ENCODE measurements at regions not wholly inside any gene's neighbourhood (a gene's known extent, or its start where the extent isn't known, plus 50 kb on each side); places are given as distances from the start of the nearest gene placed in this dataset.

DNA sequence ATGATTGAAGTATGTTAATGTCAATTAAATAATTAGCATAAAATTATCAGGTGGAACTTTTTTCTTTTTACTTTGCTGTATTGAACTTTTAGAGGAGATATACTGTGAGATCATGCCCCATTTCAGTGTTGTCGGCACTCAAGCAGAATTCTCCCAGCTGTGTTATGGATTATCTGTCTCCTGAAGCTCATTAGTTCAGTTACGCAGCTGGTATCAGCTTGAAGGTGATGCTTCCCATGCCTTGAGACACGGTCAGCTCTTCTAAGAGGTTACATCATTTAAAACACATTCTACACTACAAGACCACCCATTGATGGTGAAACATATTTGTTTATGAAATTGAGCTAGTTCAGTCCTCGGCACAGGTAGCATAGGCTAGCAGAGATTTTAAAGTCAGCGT lies 68.9 kb upstream of the PHACTR2 start:
- TF ChIP-seq, protein P1, sequence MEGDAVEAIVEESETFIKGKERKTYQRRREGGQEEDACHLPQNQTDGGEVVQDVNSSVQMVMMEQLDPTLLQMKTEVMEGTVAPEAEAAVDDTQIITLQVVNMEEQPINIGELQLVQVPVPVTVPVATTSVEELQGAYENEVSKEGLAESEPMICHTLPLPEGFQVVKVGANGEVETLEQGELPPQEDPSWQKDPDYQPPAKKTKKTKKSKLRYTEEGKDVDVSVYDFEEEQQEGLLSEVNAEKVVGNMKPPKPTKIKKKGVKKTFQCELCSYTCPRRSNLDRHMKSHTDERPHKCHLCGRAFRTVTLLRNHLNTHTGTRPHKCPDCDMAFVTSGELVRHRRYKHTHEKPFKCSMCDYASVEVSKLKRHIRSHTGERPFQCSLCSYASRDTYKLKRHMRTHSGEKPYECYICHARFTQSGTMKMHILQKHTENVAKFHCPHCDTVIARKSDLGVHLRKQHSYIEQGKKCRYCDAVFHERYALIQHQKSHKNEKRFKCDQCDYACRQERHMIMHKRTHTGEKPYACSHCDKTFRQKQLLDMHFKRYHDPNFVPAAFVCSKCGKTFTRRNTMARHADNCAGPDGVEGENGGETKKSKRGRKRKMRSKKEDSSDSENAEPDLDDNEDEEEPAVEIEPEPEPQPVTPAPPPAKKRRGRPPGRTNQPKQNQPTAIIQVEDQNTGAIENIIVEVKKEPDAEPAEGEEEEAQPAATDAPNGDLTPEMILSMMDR (conservative IDR thresholded peaks at IDR 0.05), result no peak

GRCh38 chr6:143607974-143608373 lies 69.8 kb upstream of the PHACTR2 start:
- Mint-ChIP-seq H3K4me1 (peaks cover 40% of the 10 kb centered on the region), H3K36me3 (ENCODE audit: low read depth) (no peaks in the 10 kb centered on the region), H3K4me3 (no peak overlapping the region), H3K27me3 (ENCODE audit: insufficient read depth) (no peaks in the 10 kb centered on the region), H3K9me3 (no peaks in the 10 kb centered on the region), H3K27ac (no peak overlapping the region)
- Histone ChIP-seq H3K9me3 (ENCODE audit: control insufficient read depth, low read length) (no peaks in the 10 kb centered on the region), H3K27ac (ENCODE audit: low read depth, low read length) (no peak overlapping the region), H3K9ac (ENCODE audit: extremely low read depth, low read length, poor library complexity, severe bottlenecking) (no peak overlapping the region), H3K27me3 (ENCODE audit: control insufficient read depth, insufficient read depth, low read length, poor library complexity, severe bottlenecking) (no peaks in the 10 kb centered on the region), H3K4me3 (ENCODE audit: low read length) (no peak overlapping the region), H3K4me1 (ENCODE audit: control insufficient read depth, insufficient read depth, low read length) (peaks cover 7% of the 10 kb centered on the region), H3K36me3 (ENCODE audit: control insufficient read depth, insufficient read depth, low read length) (no peaks in the 10 kb centered on the region)
- WGBS, 2 experiments (ENCODE audit: insufficient coverage in 1 of 2, insufficient read length in 1 of 2), result 88 to 89% methylated on average over 7 of the region's 7 CpGs
- TF ChIP-seq, protein P1 (conservative IDR thresholded peaks at IDR 0.05), result no peak
- DNase-seq, result no peak

More for the DNA sequence above, 68.9 kb upstream of the PHACTR2 start:
- H3K4me3 Mint-ChIP-seq, result no peak overlapping the region
- H3K27ac Mint-ChIP-seq, result no peak overlapping the region
- Histone ChIP-seq H3K4me3 (ENCODE audit: low read length) (no peak overlapping the region), H3K27me3 (ENCODE audit: control insufficient read depth, insufficient read depth, low read length, poor library complexity, severe bottlenecking) (no peaks in the 10 kb centered on the region), H3K9me3 (ENCODE audit: control insufficient read depth, low read length) (no peaks in the 10 kb centered on the region), H3K4me1 (ENCODE audit: control insufficient read depth, insufficient read depth, low read length) (peaks cover 7% of the 10 kb centered on the region), H3K36me3 (ENCODE audit: control insufficient read depth, insufficient read depth, low read length) (no peaks in the 10 kb centered on the region), H3K27ac (ENCODE audit: low read depth, low read length) (no peak overlapping the region), H3K9ac (ENCODE audit: extremely low read depth, low read length, poor library complexity, severe bottlenecking) (no peak overlapping the region)
- peaks cover 33% of the 10 kb centered on the region for H3K4me1 Mint-ChIP-seq
- DNase-seq, result no peak
- H3K36me3 Mint-ChIP-seq (ENCODE audit: low read depth), result no peaks in the 10 kb centered on the region
- no peaks in the 10 kb centered on the region for H3K27me3 Mint-ChIP-seq (ENCODE audit: insufficient read depth)
- 97 to 100% methylated on average over 2 to 5 of the region's 5 CpGs for WGBS, 2 experiments (ENCODE audit: insufficient coverage in 1 of 2, insufficient read length in 1 of 2)
- H3K9me3 Mint-ChIP-seq, result no peaks in the 10 kb centered on the region

DNA sequence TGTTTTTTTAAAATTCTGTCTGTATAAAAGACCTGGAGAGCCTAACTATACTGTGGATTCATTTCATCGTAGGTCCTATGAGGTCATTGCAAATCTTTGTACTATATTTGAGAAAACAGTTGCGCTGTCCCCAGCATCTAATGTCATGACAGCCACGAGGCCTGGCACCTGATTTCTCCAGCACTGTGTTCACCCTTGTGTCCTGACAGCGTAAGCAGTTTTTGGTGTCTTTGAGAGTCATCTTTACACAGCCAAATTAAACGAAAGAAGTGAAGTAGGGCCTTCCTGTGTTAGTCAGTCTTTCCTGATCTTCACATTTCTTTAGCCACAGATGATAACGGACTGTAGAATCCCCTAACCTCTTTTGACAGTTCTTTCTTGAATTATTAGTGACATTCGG lies 70.6 kb upstream of the PHACTR2 start:
- Mint-ChIP-seq H3K27me3 (ENCODE audit: insufficient read depth) (no peaks in the 10 kb centered on the region), H3K4me3 (no peak overlapping the region), H3K9me3 (no peaks in the 10 kb centered on the region), H3K27ac (no peak overlapping the region), H3K36me3 (ENCODE audit: low read depth) (no peaks in the 10 kb centered on the region), H3K4me1 (peaks cover 42% of the 10 kb centered on the region)
- H3K27ac ChIP-seq (ENCODE audit: low read depth, low read length), result no peak overlapping the region
- H3K36me3 ChIP-seq (ENCODE audit: control insufficient read depth, insufficient read depth, low read length), result no peaks in the 10 kb centered on the region
- TF ChIP-seq, protein P1 (conservative IDR thresholded peaks at IDR 0.05), result no peak
- no peaks in the 10 kb centered on the region for H3K9me3 ChIP-seq (ENCODE audit: control insufficient read depth, low read length)
- no peak for DNase-seq
- H3K4me3 ChIP-seq (ENCODE audit: low read length), result no peak overlapping the region
- H3K4me1 ChIP-seq (ENCODE audit: control insufficient read depth, insufficient read depth, low read length), result peaks cover 7% of the 10 kb centered on the region
- WGBS, 2 experiments (ENCODE audit: insufficient coverage in 1 of 2, insufficient read length in 1 of 2), result 86 to 93% methylated on average over 4 to 7 of the region's 7 CpGs
- H3K27me3 ChIP-seq (ENCODE audit: control insufficient read depth, insufficient read depth, low read length, poor library complexity, severe bottlenecking), result no peaks in the 10 kb centered on the region
- no peak overlapping the region for H3K9ac ChIP-seq (ENCODE audit: extremely low read depth, low read length, poor library complexity, severe bottlenecking)
